ENCODE measurements at regions not wholly inside any gene's neighbourhood (a gene's known extent, or its start where the extent isn't known, plus 50 kb on each side); places are given as distances from the start of the nearest gene placed in this dataset.

DNA sequence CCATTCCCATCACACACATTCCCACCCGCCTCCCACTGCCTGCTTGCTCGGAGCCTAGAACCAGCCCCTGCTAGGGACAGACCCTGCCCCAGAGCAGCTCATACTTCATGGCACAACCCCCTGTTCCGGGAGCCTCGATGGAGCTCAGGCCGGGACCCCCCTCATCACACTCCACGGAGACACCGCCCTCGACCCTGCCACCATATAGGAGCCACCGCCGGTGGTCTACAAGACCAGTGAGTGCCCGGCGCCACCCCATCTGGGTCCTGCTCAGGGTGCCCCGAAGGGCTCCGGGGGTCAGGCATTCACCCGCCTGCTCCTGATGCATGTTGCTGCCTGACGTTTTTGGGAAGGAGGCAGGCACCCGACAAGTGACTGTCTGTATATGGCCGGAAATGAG, 65.5 kb upstream of the RXRA start:
- TF ChIP-seq CTCF (IDR thresholded peaks at IDR 0.05; ENCODE audit: low read depth, low read length, poor library complexity, severe bottlenecking) (no peak), EZH2phosphoT487 (IDR thresholded peaks at IDR 0.05; ENCODE audit: borderline replicate concordance, low read length) (no peak)

All from DOHH2 (cell line).